GM12878 (cell line): ENCODE measurements at regions not wholly inside any gene's neighbourhood (a gene's known extent, or its start where the extent isn't known, plus 50 kb on each side); places are given as distances from the start of the nearest gene placed in this dataset.

Experiments
- ASH2L ChIP-seq: fragments of 300-600, 200-600 bp; sonication (generic); IDR thresholded peaks from 2 replicates; pipeline ENCODE4 v1.6.1; 2017; ENCODE audit warnings: low read depth, mild to moderate bottlenecking, borderline replicate concordance
- EED ChIP-seq: sonication (generic); IDR thresholded peaks from 2 replicates; pipeline ENCODE4 v1.6.1; 2016; ENCODE audit warnings: antibody characterized with exemption, low read depth
- IKZF1 ChIP-seq: fragments of 450-650 bp; conservative IDR thresholded peaks from 2 replicates; pipeline ENCODE4 v1.6.1; 2017; ENCODE audit warnings: antibody characterized with exemption, mild to moderate bottlenecking
- NFYA ChIP-seq: IDR thresholded peaks from 2 replicates; pipeline ENCODE4 v1.6.1; 2011; ENCODE audit warnings: low read depth, mild to moderate bottlenecking, low read length, improper control_type of control experiment, borderline replicate concordance
- NFYB ChIP-seq: IDR thresholded peaks from 2 replicates; pipeline ENCODE4 v1.6.1; 2011; ENCODE audit warnings: low read depth, mild to moderate bottlenecking, low read length, improper control_type of control experiment, moderate library complexity; ENCODE audit not compliant: insufficient read depth
- NR2C1 ChIP-seq: fragments of 450-650 bp; IDR thresholded peaks from 2 replicates; pipeline ENCODE4 v1.6.1; 2017; ENCODE audit warnings: antibody characterized with exemption, mild to moderate bottlenecking, moderate library complexity
- NR2C2 ChIP-seq: IDR thresholded peaks from 2 replicates; pipeline ENCODE4 v1.6.1; 2011; ENCODE audit warnings: borderline replicate concordance, low read depth; ENCODE audit not compliant: control insufficient read depth, insufficient read length
- NRF1 ChIP-seq: conservative IDR thresholded peaks from 2 replicates; pipeline ENCODE4 v1.6.1; 2011; ENCODE audit warnings: mild to moderate bottlenecking, low read depth, low read length, improper control_type of control experiment
- POLR2AphosphoS5 ChIP-seq: IDR thresholded peaks from 2 replicates; pipeline ENCODE4 v1.6.1; 2011; ENCODE audit warnings: mild to moderate bottlenecking, low read length, inconsistent platforms
- RAD21 ChIP-seq: IDR thresholded peaks from 2 replicates; pipeline ENCODE4 v1.6.1; 2011; ENCODE audit warnings: mild to moderate bottlenecking, low read depth, low read length, moderate library complexity; ENCODE audit not compliant: insufficient read depth
- SIN3A ChIP-seq: IDR thresholded peaks from 2 replicates; pipeline ENCODE4 v1.6.1; 2012; ENCODE audit warnings: low read depth, low read length, improper control_type of control experiment
- SP1 ChIP-seq: IDR thresholded peaks from one replicate; pipeline ENCODE4 v1.6.1; 2011; ENCODE audit warnings: low read depth, low read length
- SREBF1 ChIP-seq: IDR thresholded peaks from 2 replicates; pipeline ENCODE4 v1.6.1; 2012; ENCODE audit warnings: mild to moderate bottlenecking, low read length
- SREBF2 ChIP-seq: IDR thresholded peaks from 2 replicates; pipeline ENCODE4 v1.6.1; 2012; ENCODE audit warnings: mild to moderate bottlenecking, low read length
- TCF12 ChIP-seq: IDR thresholded peaks from 2 replicates; pipeline ENCODE4 v1.6.1; 2011; ENCODE audit warnings: low read depth, mild to moderate bottlenecking, low read length
- ZNF24 ChIP-seq: fragments of 450-650 bp; IDR thresholded peaks from 2 replicates; pipeline ENCODE4 v1.6.1; 2017; ENCODE audit warnings: antibody characterized with exemption, mild to moderate bottlenecking
- TF ChIP-seq, protein P1 (sequence below): fragments of 450-650 bp; IDR thresholded peaks from 2 replicates; pipeline ENCODE4 v1.6.1; 2017; ENCODE audit warnings: antibody characterized with exemption, mild to moderate bottlenecking, moderate library complexity
- TF ChIP-seq, protein P2 (sequence below), 3 experiments: IDR thresholded peaks in 2 of 3; conservative IDR thresholded peaks in 1 of 3; 2 replicates each; pipeline ENCODE4 v1.5.1; 2011; ENCODE audit warnings: low read depth in 3 of 3, low read length in 3 of 3, mild to moderate bottlenecking in 3 of 3, control low read depth in 2 of 3, moderate library complexity in 2 of 3, inconsistent platforms in 1 of 3, mixed read lengths in 1 of 3; ENCODE audit not compliant: control insufficient read depth in 2 of 3, insufficient read depth in 1 of 3; ENCODE audit errors: extremely low read depth in 1 of 3
- TF ChIP-seq, protein P3 (sequence below): fragments of 450-650 bp; IDR thresholded peaks from 2 replicates; pipeline ENCODE4 v1.6.1; 2017; ENCODE audit warnings: mild to moderate bottlenecking, moderate library complexity
- TF ChIP-seq, protein P4 (sequence below): IDR thresholded peaks from 2 replicates; pipeline ENCODE4 v1.6.1; 2011; ENCODE audit warnings: borderline replicate concordance, low read depth, mild to moderate bottlenecking, moderate library complexity, low read length; ENCODE audit not compliant: insufficient read depth, poor library complexity, severe bottlenecking

DNA sequence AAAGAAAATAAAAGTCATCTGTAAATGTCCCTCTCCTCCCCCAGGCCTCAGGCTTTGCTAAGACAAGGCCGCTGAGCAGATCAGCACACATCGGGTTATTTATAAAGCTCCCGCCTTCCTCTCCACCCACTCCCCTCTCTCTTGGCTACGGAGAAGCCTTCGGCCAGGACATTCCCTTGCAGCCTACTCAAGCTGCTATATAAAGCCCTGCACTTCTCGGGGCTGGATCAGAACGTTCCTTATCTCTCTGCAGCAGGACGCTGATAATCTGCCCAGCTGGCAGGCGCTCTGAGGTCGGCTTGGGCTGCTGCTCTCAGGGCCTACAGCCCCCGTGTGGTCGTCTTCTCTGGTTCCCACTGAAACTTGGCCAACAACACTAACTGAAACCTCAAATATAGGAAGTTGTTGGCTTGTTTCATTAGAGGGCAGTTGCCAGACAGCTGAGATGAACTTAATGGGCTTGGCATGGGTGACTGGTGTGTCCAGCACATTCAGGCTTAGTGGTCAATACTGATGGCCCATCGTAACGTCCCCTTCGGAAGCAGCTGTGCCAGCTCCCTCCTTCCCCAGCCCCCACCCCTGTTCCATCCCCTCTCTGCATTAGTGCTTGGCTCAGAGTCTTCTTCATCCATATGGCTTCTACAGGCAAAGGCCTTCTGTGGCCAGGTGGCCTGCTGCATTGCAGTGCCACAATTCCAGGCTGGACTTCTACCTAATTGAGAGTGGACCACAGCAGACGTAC is 64.6 kb downstream of the IER5 start (continued):
- TF ChIP-seq, protein P1, sequence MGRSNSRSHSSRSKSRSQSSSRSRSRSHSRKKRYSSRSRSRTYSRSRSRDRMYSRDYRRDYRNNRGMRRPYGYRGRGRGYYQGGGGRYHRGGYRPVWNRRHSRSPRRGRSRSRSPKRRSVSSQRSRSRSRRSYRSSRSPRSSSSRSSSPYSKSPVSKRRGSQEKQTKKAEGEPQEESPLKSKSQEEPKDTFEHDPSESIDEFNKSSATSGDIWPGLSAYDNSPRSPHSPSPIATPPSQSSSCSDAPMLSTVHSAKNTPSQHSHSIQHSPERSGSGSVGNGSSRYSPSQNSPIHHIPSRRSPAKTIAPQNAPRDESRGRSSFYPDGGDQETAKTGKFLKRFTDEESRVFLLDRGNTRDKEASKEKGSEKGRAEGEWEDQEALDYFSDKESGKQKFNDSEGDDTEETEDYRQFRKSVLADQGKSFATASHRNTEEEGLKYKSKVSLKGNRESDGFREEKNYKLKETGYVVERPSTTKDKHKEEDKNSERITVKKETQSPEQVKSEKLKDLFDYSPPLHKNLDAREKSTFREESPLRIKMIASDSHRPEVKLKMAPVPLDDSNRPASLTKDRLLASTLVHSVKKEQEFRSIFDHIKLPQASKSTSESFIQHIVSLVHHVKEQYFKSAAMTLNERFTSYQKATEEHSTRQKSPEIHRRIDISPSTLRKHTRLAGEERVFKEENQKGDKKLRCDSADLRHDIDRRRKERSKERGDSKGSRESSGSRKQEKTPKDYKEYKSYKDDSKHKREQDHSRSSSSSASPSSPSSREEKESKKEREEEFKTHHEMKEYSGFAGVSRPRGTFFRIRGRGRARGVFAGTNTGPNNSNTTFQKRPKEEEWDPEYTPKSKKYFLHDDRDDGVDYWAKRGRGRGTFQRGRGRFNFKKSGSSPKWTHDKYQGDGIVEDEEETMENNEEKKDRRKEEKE, result no peak
- TF ChIP-seq ZNF24, result 0 out of 2 replicates have a peak, but pooled peaks have one; percentile 6
- no peak for TF ChIP-seq ASH2L
- TF ChIP-seq IKZF1, result peak; percentile 93
- no peak for TF ChIP-seq SREBF1
- no peak for TF ChIP-seq SIN3A
- TF ChIP-seq EED, result peak; percentile 91
- TF ChIP-seq TCF12, result peak; percentile 95
- no peak for TF ChIP-seq NRF1
- TF ChIP-seq SP1, result peak; percentile 49
- TF ChIP-seq, protein P2, sequence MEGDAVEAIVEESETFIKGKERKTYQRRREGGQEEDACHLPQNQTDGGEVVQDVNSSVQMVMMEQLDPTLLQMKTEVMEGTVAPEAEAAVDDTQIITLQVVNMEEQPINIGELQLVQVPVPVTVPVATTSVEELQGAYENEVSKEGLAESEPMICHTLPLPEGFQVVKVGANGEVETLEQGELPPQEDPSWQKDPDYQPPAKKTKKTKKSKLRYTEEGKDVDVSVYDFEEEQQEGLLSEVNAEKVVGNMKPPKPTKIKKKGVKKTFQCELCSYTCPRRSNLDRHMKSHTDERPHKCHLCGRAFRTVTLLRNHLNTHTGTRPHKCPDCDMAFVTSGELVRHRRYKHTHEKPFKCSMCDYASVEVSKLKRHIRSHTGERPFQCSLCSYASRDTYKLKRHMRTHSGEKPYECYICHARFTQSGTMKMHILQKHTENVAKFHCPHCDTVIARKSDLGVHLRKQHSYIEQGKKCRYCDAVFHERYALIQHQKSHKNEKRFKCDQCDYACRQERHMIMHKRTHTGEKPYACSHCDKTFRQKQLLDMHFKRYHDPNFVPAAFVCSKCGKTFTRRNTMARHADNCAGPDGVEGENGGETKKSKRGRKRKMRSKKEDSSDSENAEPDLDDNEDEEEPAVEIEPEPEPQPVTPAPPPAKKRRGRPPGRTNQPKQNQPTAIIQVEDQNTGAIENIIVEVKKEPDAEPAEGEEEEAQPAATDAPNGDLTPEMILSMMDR (IDR thresholded peaks at IDR 0.05 in 2 of 3, conservative IDR thresholded peaks at IDR 0.05 in 1 of 3; ENCODE audit: control insufficient read depth in 2 of 3, extremely low read depth in 1 of 3, insufficient read depth in 1 of 3, low read depth in 3 of 3, low read length in 3 of 3), result peak; percentile 19 to 40 (median 40); a peak in 4 of 6 replicates
- TF ChIP-seq NFYA, result no peak
- TF ChIP-seq NR2C2, result no peak
- TF ChIP-seq, protein P3, sequence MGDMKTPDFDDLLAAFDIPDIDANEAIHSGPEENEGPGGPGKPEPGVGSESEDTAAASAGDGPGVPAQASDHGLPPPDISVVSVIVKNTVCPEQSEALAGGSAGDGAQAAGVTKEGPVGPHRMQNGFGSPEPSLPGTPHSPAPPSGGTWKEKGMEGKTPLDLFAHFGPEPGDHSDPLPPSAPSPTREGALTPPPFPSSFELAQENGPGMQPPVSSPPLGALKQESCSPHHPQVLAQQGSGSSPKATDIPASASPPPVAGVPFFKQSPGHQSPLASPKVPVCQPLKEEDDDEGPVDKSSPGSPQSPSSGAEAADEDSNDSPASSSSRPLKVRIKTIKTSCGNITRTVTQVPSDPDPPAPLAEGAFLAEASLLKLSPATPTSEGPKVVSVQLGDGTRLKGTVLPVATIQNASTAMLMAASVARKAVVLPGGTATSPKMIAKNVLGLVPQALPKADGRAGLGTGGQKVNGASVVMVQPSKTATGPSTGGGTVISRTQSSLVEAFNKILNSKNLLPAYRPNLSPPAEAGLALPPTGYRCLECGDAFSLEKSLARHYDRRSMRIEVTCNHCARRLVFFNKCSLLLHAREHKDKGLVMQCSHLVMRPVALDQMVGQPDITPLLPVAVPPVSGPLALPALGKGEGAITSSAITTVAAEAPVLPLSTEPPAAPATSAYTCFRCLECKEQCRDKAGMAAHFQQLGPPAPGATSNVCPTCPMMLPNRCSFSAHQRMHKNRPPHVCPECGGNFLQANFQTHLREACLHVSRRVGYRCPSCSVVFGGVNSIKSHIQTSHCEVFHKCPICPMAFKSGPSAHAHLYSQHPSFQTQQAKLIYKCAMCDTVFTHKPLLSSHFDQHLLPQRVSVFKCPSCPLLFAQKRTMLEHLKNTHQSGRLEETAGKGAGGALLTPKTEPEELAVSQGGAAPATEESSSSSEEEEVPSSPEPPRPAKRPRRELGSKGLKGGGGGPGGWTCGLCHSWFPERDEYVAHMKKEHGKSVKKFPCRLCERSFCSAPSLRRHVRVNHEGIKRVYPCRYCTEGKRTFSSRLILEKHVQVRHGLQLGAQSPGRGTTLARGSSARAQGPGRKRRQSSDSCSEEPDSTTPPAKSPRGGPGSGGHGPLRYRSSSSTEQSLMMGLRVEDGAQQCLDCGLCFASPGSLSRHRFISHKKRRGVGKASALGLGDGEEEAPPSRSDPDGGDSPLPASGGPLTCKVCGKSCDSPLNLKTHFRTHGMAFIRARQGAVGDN, result peak; percentile 68
- TF ChIP-seq, protein P4, sequence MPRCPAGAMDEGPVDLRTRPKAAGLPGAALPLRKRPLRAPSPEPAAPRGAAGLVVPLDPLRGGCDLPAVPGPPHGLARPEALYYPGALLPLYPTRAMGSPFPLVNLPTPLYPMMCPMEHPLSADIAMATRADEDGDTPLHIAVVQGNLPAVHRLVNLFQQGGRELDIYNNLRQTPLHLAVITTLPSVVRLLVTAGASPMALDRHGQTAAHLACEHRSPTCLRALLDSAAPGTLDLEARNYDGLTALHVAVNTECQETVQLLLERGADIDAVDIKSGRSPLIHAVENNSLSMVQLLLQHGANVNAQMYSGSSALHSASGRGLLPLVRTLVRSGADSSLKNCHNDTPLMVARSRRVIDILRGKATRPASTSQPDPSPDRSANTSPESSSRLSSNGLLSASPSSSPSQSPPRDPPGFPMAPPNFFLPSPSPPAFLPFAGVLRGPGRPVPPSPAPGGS, result peak; percentile 70
- TF ChIP-seq NR2C1, result no peak
- peak; percentile 41; the same call in 1 of the 2 replicates for TF ChIP-seq RAD21
- no peak for TF ChIP-seq SREBF2
- 0 out of 2 replicates have a peak, but pooled peaks have one; percentile 44 for TF ChIP-seq POLR2AphosphoS5
- no peak for TF ChIP-seq NFYB
- TF ChIP-seq, all 136 proteins: peak for 50
